GM12878 (cell line): ENCODE measurements at regions not wholly inside any gene's neighbourhood (a gene's known extent, or its start where the extent isn't known, plus 50 kb on each side); places are given as distances from the start of the nearest gene placed in this dataset.

ENCODE experiments used
- POLR2AphosphoS5 ChIP-seq: IDR thresholded peaks from 2 replicates; pipeline ENCODE4 v1.6.1; 2011; ENCODE audit warnings: mild to moderate bottlenecking, low read length, inconsistent platforms
- TF ChIP-seq, protein P1 (sequence below), 3 experiments: IDR thresholded peaks in 2 of 3; conservative IDR thresholded peaks in 1 of 3; 2 replicates each; pipeline ENCODE4 v1.5.1; 2011; ENCODE audit warnings: low read depth in 3 of 3, low read length in 3 of 3, mild to moderate bottlenecking in 3 of 3, control low read depth in 2 of 3, moderate library complexity in 2 of 3, inconsistent platforms in 1 of 3, mixed read lengths in 1 of 3; ENCODE audit not compliant: control insufficient read depth in 2 of 3, insufficient read depth in 1 of 3; ENCODE audit errors: extremely low read depth in 1 of 3

DNA sequence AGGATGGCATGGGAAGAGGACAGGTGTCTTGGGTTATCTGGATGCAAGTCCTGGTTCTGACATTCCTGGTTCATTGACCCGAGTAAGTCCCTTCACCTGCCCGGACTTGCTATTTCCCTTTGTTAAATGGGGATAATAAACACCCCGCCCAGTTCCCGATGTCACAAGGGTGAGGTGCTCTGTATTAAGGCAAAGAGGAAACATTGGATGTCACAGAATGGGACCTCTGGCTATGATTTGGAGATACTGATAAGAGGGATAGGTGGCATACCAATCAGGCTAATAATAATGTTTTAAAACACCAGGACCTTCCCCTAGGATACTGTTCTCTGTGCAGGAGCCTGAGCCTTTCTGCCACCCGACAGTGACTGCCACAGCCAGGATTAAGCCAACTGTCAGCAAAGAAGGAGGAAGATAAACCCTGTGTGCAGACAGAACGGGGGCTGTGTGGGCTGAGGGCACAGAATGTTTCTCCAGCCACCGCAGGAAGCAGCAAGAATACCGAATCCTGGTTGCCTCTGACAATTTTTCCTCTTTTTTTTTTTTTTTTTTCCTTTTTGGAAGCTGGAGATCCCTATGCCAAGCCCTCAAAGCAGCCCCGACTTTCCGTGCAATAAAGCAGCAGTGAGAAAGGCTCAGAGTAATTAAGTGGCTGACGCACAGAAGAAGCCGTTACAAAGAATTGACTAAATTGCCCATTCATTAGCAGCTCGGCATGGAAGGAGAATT, 336.6 kb downstream of the SMAD2 start:
- TF ChIP-seq, protein P1, sequence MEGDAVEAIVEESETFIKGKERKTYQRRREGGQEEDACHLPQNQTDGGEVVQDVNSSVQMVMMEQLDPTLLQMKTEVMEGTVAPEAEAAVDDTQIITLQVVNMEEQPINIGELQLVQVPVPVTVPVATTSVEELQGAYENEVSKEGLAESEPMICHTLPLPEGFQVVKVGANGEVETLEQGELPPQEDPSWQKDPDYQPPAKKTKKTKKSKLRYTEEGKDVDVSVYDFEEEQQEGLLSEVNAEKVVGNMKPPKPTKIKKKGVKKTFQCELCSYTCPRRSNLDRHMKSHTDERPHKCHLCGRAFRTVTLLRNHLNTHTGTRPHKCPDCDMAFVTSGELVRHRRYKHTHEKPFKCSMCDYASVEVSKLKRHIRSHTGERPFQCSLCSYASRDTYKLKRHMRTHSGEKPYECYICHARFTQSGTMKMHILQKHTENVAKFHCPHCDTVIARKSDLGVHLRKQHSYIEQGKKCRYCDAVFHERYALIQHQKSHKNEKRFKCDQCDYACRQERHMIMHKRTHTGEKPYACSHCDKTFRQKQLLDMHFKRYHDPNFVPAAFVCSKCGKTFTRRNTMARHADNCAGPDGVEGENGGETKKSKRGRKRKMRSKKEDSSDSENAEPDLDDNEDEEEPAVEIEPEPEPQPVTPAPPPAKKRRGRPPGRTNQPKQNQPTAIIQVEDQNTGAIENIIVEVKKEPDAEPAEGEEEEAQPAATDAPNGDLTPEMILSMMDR (IDR thresholded peaks at IDR 0.05 in 2 of 3, conservative IDR thresholded peaks at IDR 0.05 in 1 of 3; ENCODE audit: control insufficient read depth in 2 of 3, extremely low read depth in 1 of 3, insufficient read depth in 1 of 3, low read depth in 3 of 3, low read length in 3 of 3): no peak
- TF ChIP-seq POLR2AphosphoS5: no peak
